Gastroesophageal sphincter (tissue), 4 donors: ENCODE measurements at regions not wholly inside any gene's neighbourhood (a gene's known extent, or its start where the extent isn't known, plus 50 kb on each side); places are given as distances from the start of the nearest gene placed in this dataset.

Experiments
- ATAC-seq: fragments of 150-250 bp; one replicate; pipeline ENCODE4 v1.9.1; 2016; ENCODE audit warnings: mild to moderate bottlenecking, moderate library complexity
- H3K27ac ChIP-seq, 4 donors: fragments of 200-600 bp; sonication (generic) in 3 of 4; 1 replicate in 3 of 4; 2 replicates in 1 of 4; pipeline ENCODE4 v1.5.1; 2016 to 2019
- H3K27me3 ChIP-seq: fragments of 200-600 bp; sonication (generic); one replicate; pipeline ENCODE4 v1.5.1; 2019
- H3K36me3 ChIP-seq, 2 donors: fragments of 200-600 bp; sonication (generic); one replicate each; pipeline ENCODE4 v1.5.1; 2019; ENCODE audit warnings: control low read depth in 1 of 2
- H3K4me1 ChIP-seq, 3 donors: fragments of 200-600 bp; sonication (generic); 1 replicate in 2 of 3; 2 replicates in 1 of 3; pipeline ENCODE4 v1.5.1; 2016 to 2019; ENCODE audit warnings: control low read depth in 2 of 3
- H3K4me3 ChIP-seq, 2 donors: fragments of 200-600 bp; sonication (generic); one replicate each; pipeline ENCODE4 v1.5.1; 2019; ENCODE audit warnings: mild to moderate bottlenecking in 1 of 2, moderate library complexity in 1 of 2
- H3K9me3 ChIP-seq, 3 donors: fragments of 200-600 bp; sonication (generic); one replicate each; pipeline ENCODE4 v1.5.1; 2017 to 2019; ENCODE audit warnings: control low read depth in 2 of 3
- EP300 ChIP-seq: sonication (generic); formaldehyde crosslinking; IDR thresholded peaks from one replicate; pipeline ENCODE4 v1.6.1; 2017; ENCODE audit warnings: antibody characterized with exemption, mild to moderate bottlenecking
- POLR2A ChIP-seq, 2 donors: fragments of 450-650 bp; IDR thresholded peaks; one replicate each; pipeline ENCODE4 v1.6.1; 2017; ENCODE audit warnings: antibody characterized with exemption in 2 of 2, mild to moderate bottlenecking in 2 of 2, moderate library complexity in 1 of 2
- POLR2AphosphoS5 ChIP-seq: sonication (generic); formaldehyde crosslinking; IDR thresholded peaks from one replicate; pipeline ENCODE4 v1.6.1; 2017; ENCODE audit warnings: antibody characterized with exemption
- WGBS, 2 donors: methylation state at CpG; one replicate each; pipeline ENCODE4 v1.1.5; 2018; ENCODE audit warnings: low coverage in 1 of 2; 5-methylcytosine and 5-hydroxymethylcytosine counted together
- TF ChIP-seq, protein P1 (sequence below), 4 experiments: fragments of 200-600 bp in 2 of 4; fragments of 450-650 bp in 2 of 4; sonication (generic) in 1 of 4; IDR thresholded peaks; one replicate each; pipeline ENCODE4 v1.5.1; 2017 to 2019; ENCODE audit warnings: antibody characterized with exemption in 4 of 4, mild to moderate bottlenecking in 2 of 4, moderate library complexity in 2 of 4

DNA sequence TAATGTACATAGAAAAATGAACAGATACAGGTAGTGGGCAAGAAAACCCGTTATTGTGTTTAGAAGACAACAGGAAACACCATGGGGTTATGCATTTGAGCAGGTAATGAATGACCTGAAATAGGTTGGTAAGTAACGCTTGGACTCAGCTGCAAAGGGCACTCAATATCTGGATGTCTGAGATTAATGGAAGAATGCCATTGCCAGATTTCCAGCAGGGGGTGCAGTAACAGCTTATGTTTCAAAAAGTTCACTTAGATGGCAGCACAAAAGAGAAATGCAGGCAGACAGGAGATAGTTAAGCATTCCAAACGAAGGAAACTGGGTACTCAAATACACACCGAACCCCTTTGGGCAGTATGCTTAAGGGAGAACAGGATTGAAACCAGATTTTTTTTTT is 285.5 kb upstream of the VLDLR start:
- WGBS, 2 donors = 75 to 81% methylated on average over 4 of the region's 4 CpGs

DNA sequence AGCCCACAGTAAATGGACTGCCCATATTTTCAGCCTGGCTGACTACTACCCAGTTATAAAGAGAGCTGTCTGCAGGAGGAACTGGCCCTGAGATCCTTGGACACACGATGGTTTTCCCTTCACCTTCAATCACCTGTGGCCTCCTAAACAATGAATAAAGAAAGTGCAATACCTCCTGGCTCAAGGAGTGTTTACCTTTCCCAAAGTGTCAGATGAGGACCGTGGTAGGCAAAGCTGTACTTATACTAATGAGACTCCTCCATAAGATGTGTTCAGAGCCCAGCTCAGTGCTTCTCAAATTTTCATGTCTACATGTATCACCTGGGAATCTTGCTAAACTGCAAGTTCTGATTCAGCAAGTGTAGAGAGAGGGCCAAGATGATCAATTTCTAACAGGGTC is 284.5 kb upstream of the VLDLR start:
- TF ChIP-seq EP300 (no peak), POLR2A (IDR thresholded peaks at IDR 0.05) (no peak), POLR2AphosphoS5 (no peak)
- Histone ChIP-seq H3K4me1 (peaks cover 0 to 8% (median 0%) of the 10 kb centered on the region in 3 donors), H3K9me3 (no peaks in the 10 kb centered on the region), H3K4me3 (no peak overlapping the region), H3K27me3 (no peaks in the 10 kb centered on the region), H3K27ac (no peak overlapping the region), H3K36me3 (no peaks in the 10 kb centered on the region)
- no peak for ATAC-seq
- 67 to 81% methylated on average over 2 of the region's 2 CpGs for WGBS, 2 donors

More for the DNA sequence above, 285.5 kb upstream of the VLDLR start:
- Histone ChIP-seq H3K4me3 (no peak overlapping the region), H3K9me3 (no peaks in the 10 kb centered on the region), H3K27me3 (no peaks in the 10 kb centered on the region), H3K36me3 (no peaks in the 10 kb centered on the region), H3K27ac (no peak overlapping the region), H3K4me1 (peaks cover 0 to 8% (median 0%) of the 10 kb centered on the region in 3 donors)
- TF ChIP-seq POLR2AphosphoS5 (no peak), POLR2A (IDR thresholded peaks at IDR 0.05) (no peak), EP300 (no peak)
- TF ChIP-seq, protein P1, sequence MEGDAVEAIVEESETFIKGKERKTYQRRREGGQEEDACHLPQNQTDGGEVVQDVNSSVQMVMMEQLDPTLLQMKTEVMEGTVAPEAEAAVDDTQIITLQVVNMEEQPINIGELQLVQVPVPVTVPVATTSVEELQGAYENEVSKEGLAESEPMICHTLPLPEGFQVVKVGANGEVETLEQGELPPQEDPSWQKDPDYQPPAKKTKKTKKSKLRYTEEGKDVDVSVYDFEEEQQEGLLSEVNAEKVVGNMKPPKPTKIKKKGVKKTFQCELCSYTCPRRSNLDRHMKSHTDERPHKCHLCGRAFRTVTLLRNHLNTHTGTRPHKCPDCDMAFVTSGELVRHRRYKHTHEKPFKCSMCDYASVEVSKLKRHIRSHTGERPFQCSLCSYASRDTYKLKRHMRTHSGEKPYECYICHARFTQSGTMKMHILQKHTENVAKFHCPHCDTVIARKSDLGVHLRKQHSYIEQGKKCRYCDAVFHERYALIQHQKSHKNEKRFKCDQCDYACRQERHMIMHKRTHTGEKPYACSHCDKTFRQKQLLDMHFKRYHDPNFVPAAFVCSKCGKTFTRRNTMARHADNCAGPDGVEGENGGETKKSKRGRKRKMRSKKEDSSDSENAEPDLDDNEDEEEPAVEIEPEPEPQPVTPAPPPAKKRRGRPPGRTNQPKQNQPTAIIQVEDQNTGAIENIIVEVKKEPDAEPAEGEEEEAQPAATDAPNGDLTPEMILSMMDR (IDR thresholded peaks at IDR 0.05) = no peak
- no peak for ATAC-seq

DNA sequence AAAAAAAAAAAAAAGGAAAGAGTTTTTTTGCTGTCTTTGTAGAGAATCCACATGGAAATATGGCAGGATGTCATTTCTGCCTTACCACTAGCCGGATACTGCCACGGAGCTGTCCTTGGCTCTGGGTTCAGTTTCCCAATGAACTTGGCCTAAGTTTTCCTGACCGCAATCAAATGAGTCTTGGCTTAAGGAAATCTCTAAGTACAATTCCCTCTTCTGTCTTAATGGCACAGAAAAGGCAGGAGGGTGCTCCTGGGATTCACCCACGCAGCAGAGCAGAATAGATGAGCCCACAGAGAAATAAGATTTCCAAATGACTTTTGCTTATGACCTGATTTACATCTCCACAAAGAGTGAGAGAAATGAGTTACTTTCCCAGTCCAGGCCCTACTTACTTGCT is 284.0 kb upstream of the VLDLR start:
- H3K4me3 ChIP-seq = no peak overlapping the region
- no peak for ATAC-seq

DNA sequence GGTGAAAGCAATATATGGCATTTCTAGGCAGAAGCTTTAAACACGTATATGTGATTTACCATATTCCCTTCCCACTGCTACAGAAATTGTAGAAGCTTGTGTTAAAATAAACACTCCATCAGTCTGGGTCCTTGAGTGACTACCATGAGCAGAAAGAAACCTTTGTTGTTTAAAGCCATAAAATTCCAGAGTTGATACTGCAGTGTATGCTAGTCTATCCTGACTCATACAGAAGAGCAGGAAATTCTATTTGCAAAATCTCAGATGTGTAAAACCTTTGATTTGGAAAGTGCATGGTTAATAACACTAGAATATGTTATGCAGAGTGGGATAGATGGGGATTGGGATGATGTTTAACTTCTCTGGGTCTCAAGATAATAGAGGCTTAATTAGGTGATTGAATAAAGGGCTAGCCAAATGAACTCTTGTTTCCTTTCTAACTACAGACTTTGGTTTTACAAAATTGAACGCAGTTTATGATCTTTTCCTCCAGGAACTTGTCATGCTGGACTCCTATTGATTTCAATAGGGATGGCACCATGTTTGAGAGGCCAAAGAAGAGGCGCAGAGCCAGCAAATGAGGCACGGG is 282.7 kb upstream of the VLDLR start:
- Histone ChIP-seq H3K27me3 (no peaks in the 10 kb centered on the region), H3K4me1 (peaks cover 0 to 8% (median 0%) of the 10 kb centered on the region in 3 donors), H3K36me3 (no peaks in the 10 kb centered on the region), H3K4me3 (no peak overlapping the region), H3K27ac (no peak overlapping the region), H3K9me3 (no peaks in the 10 kb centered on the region)
- TF ChIP-seq POLR2AphosphoS5 (no peak), POLR2A (IDR thresholded peaks at IDR 0.05) (no peak), EP300 (no peak)
- TF ChIP-seq, protein P1 (IDR thresholded peaks at IDR 0.05) = no peak
- 60 to 68% methylated on average over 3 to 4 of the region's 4 CpGs for WGBS, 2 donors
- ATAC-seq = no peak

More for the DNA sequence above, 284.0 kb upstream of the VLDLR start:
- H3K9me3 ChIP-seq = no peaks in the 10 kb centered on the region
- peaks cover 0 to 8% (median 0%) of the 10 kb centered on the region in 3 donors for H3K4me1 ChIP-seq
- WGBS, 2 donors = 50 to 63% methylated on average over 4 of the region's 4 CpGs
- H3K27me3 ChIP-seq = no peaks in the 10 kb centered on the region
- no peak overlapping the region for H3K27ac ChIP-seq
- no peaks in the 10 kb centered on the region for H3K36me3 ChIP-seq
- TF ChIP-seq POLR2A (IDR thresholded peaks at IDR 0.05) = no peak
- no peak for TF ChIP-seq EP300
- no peak for TF ChIP-seq POLR2AphosphoS5
- TF ChIP-seq, protein P1 (IDR thresholded peaks at IDR 0.05) = no peak

DNA sequence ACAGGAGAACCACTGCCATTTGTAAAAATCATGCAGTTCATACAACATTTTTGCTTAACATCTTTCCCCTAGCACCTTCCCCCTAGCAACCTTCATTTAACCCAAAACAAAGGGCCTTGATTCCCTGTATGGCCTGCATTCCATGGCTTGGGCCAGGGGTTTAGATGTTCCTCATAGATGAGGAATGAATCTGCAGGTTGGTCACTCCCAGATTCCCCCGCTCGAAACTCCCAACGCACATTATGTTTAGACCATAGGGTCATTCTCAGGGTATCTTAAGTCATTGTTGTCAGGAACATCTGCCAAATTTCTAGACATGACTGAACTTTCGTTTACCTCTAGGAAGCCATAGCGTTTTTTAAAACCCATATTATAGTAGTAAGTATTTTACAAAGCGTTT is 282.2 kb upstream of the VLDLR start:
- Histone ChIP-seq H3K9me3 (no peaks in the 10 kb centered on the region), H3K36me3 (no peaks in the 10 kb centered on the region), H3K27me3 (no peaks in the 10 kb centered on the region), H3K4me1 (peaks cover 0 to 8% (median 0%) of the 10 kb centered on the region in 3 donors), H3K27ac (no peak overlapping the region), H3K4me3 (no peak overlapping the region)
- ATAC-seq = no peak
- TF ChIP-seq POLR2AphosphoS5 (no peak), POLR2A (IDR thresholded peaks at IDR 0.05) (no peak), EP300 (no peak)
- TF ChIP-seq, protein P1 (IDR thresholded peaks at IDR 0.05) = no peak
- WGBS, 2 donors = 76 to 87% methylated on average over 6 of the region's 6 CpGs
